ENCODE measurements at regions not wholly inside any gene's neighbourhood (a gene's known extent, or its start where the extent isn't known, plus 50 kb on each side); places are given as distances from the start of the nearest gene placed in this dataset.
"Not testable (repeated sequence)": the region's sequence is repeated elsewhere in the genome, so short reads cannot be mapped to it uniquely, and the experiment has no call there.

GRCh38 chr17:59498530-59499307 is 66.7 kb upstream of the DHX40 start:
- TF ChIP-seq, protein P1, sequence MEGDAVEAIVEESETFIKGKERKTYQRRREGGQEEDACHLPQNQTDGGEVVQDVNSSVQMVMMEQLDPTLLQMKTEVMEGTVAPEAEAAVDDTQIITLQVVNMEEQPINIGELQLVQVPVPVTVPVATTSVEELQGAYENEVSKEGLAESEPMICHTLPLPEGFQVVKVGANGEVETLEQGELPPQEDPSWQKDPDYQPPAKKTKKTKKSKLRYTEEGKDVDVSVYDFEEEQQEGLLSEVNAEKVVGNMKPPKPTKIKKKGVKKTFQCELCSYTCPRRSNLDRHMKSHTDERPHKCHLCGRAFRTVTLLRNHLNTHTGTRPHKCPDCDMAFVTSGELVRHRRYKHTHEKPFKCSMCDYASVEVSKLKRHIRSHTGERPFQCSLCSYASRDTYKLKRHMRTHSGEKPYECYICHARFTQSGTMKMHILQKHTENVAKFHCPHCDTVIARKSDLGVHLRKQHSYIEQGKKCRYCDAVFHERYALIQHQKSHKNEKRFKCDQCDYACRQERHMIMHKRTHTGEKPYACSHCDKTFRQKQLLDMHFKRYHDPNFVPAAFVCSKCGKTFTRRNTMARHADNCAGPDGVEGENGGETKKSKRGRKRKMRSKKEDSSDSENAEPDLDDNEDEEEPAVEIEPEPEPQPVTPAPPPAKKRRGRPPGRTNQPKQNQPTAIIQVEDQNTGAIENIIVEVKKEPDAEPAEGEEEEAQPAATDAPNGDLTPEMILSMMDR (IDR thresholded peaks at IDR 0.05; ENCODE audit: insufficient read depth, low read length, severe bottlenecking), result no peak
- DNase-seq (ENCODE audit: low read depth) (no peak), FAIRE-seq (no peak)
- H3K36me3 ChIP-seq (ENCODE audit: control insufficient read depth, insufficient read depth, low read length), result no peaks in the 10 kb centered on the region
- no peak overlapping the region for H3K4me3 ChIP-seq (ENCODE audit: low read depth, low read length)
- no peaks in the 10 kb centered on the region for H3K27me3 ChIP-seq (ENCODE audit: control insufficient read depth, insufficient read depth, low read length)

- not testable (repeated sequence) for H3K4me3 ChIP-seq (ENCODE audit: low read depth, low read length); FAIRE-seq; DNase-seq (ENCODE audit: low read depth); H3K27me3 ChIP-seq (ENCODE audit: control insufficient read depth, insufficient read depth, low read length); H3K36me3 ChIP-seq (ENCODE audit: control insufficient read depth, insufficient read depth, low read length)
Observed at GRCh38 chr17:59500086-59500655, 65.2 kb upstream of the DHX40 start.

- DNase-seq (ENCODE audit: low read depth), result no peak
- no peaks in the 10 kb centered on the region for H3K27me3 ChIP-seq (ENCODE audit: control insufficient read depth, insufficient read depth, low read length)
- FAIRE-seq, result no peak
- TF ChIP-seq, protein P1 (IDR thresholded peaks at IDR 0.05; ENCODE audit: insufficient read depth, low read length, severe bottlenecking), result no peak
- no peak overlapping the region for H3K4me3 ChIP-seq (ENCODE audit: low read depth, low read length)
- H3K36me3 ChIP-seq (ENCODE audit: control insufficient read depth, insufficient read depth, low read length), result no peaks in the 10 kb centered on the region
Observed at GRCh38 chr17:59501690-59502089, 63.7 kb upstream of the DHX40 start.

GRCh38 chr17:59502800-59503199 is 62.6 kb upstream of the DHX40 start:
- FAIRE-seq, result no peak
- no peak for DNase-seq (ENCODE audit: low read depth)
- Histone ChIP-seq H3K27me3 (ENCODE audit: control insufficient read depth, insufficient read depth, low read length) (no peaks in the 10 kb centered on the region), H3K36me3 (ENCODE audit: control insufficient read depth, insufficient read depth, low read length) (no peaks in the 10 kb centered on the region), H3K4me3 (ENCODE audit: low read depth, low read length) (no peak overlapping the region)
- TF ChIP-seq, protein P1 (IDR thresholded peaks at IDR 0.05; ENCODE audit: insufficient read depth, low read length, severe bottlenecking), result no peak

DNA sequence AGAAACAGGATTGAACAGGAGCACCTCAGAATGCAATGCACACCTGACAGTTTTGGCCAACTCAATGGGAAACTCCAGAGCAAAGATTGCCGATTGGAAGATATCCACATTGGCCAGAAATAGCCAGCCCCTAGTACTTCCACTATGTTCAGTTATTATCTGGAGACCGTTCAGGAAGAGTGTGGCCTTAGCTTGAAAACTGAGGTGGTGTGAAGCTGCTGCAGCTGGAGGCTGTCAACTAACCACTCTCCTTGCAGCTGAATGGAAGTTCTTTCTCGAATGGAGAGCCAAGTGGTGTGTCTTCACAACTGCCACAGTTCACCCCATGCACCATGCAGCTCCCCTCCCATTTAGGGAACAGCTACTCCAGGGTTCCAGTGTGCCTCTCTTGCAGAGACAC is 61.9 kb upstream of the DHX40 start:
- Histone ChIP-seq H3K4me3 (ENCODE audit: low read depth, low read length) (no peak overlapping the region), H3K27me3 (ENCODE audit: control insufficient read depth, insufficient read depth, low read length) (no peaks in the 10 kb centered on the region), H3K36me3 (ENCODE audit: control insufficient read depth, insufficient read depth, low read length) (no peaks in the 10 kb centered on the region)
- FAIRE-seq (no peak), DNase-seq (ENCODE audit: low read depth) (no peak)
- TF ChIP-seq, protein P1 (IDR thresholded peaks at IDR 0.05; ENCODE audit: insufficient read depth, low read length, severe bottlenecking), result no peak

DNA sequence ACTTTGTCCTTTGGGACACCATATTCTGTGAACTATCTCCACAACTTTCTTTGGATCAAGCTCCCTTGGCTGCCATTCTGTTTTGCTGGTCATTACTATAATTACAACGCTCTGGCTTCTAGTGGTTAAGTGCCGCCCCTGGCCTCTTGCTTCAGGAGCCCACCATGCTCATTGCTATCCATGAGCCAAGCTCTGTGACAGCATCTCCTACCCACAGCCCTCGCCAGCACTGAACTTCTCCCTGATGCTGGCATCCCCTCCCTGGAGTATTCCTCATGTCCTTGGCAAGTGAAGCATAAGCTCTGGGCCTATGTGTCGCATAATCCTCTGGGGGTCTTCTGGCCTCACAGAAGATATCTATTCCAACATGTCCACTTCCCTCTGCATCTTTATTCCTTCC is 60.6 kb upstream of the DHX40 start:
- TF ChIP-seq, protein P1 (IDR thresholded peaks at IDR 0.05; ENCODE audit: insufficient read depth, low read length, severe bottlenecking), result no peak
- no peaks in the 10 kb centered on the region for H3K36me3 ChIP-seq (ENCODE audit: control insufficient read depth, insufficient read depth, low read length)
- H3K4me3 ChIP-seq (ENCODE audit: low read depth, low read length), result no peak overlapping the region
- no peak for FAIRE-seq
- H3K27me3 ChIP-seq (ENCODE audit: control insufficient read depth, insufficient read depth, low read length), result no peaks in the 10 kb centered on the region
- no peak for DNase-seq (ENCODE audit: low read depth)

Measured in bronchial epithelial cell (primary cell).